ENCODE measurements at regions not wholly inside any gene's neighbourhood (a gene's known extent, or its start where the extent isn't known, plus 50 kb on each side); places are given as distances from the start of the nearest gene placed in this dataset.

GRCh38 chr10:78892338-78893176 is 176.2 kb upstream of the ZMIZ1 start:
- H3K9me3 ChIP-seq (ENCODE audit: low read depth), result no peaks in the 10 kb centered on the region
- no peak overlapping the region for H3K27ac ChIP-seq
- peak in 1 of 2 donors; percentile 11 for DNase-seq (ENCODE audit: low read depth in 1 of 2, low spot score in 1 of 2)
- no peaks in the 10 kb centered on the region for H3K36me3 ChIP-seq
- no peaks in the 10 kb centered on the region for H3K27me3 ChIP-seq
- H3K4me1 ChIP-seq (ENCODE audit: low read depth), result peaks cover 9% of the 10 kb centered on the region
- TF ChIP-seq CTCF (IDR thresholded peaks at IDR 0.05; ENCODE audit: low read depth, low read length), result no peak
- H3K4me3 ChIP-seq, result no peak overlapping the region

- Histone ChIP-seq H3K9me3 (ENCODE audit: low read depth) (no peaks in the 10 kb centered on the region), H3K4me1 (ENCODE audit: low read depth) (peaks cover 9% of the 10 kb centered on the region), H3K36me3 (no peaks in the 10 kb centered on the region), H3K27ac (no peak overlapping the region), H3K4me3 (no peak overlapping the region), H3K27me3 (no peaks in the 10 kb centered on the region)
- DNase-seq (ENCODE audit: low read depth in 1 of 2, low spot score in 1 of 2), result no peak
- TF ChIP-seq CTCF (IDR thresholded peaks at IDR 0.05; ENCODE audit: low read depth, low read length), result no peak
Measured at GRCh38 chr10:78893217-78893616, 175.5 kb upstream of the ZMIZ1 start.

- Histone ChIP-seq H3K27ac (no peak overlapping the region), H3K4me1 (ENCODE audit: low read depth) (peaks cover 9% of the 10 kb centered on the region), H3K9me3 (ENCODE audit: low read depth) (no peaks in the 10 kb centered on the region), H3K4me3 (no peak overlapping the region), H3K36me3 (no peaks in the 10 kb centered on the region), H3K27me3 (no peaks in the 10 kb centered on the region)
- DNase-seq (ENCODE audit: low read depth in 1 of 2, low spot score in 1 of 2), result no peak
- TF ChIP-seq CTCF (IDR thresholded peaks at IDR 0.05; ENCODE audit: low read depth, low read length), result no peak
Measured at GRCh38 chr10:78894089-78894840, 174.5 kb upstream of the ZMIZ1 start.

- peaks cover 9% of the 10 kb centered on the region for H3K4me1 ChIP-seq (ENCODE audit: low read depth)
Measured at GRCh38 chr10:78894841-78895195, 173.9 kb upstream of the ZMIZ1 start.

GRCh38 chr10:78895469-78895868 is 173.3 kb upstream of the ZMIZ1 start:
- no peak for DNase-seq (ENCODE audit: low read depth in 1 of 2, low spot score in 1 of 2)
- Histone ChIP-seq H3K4me1 (ENCODE audit: low read depth) (peaks cover 3% of the 10 kb centered on the region), H3K36me3 (no peaks in the 10 kb centered on the region), H3K9me3 (ENCODE audit: low read depth) (no peaks in the 10 kb centered on the region), H3K27ac (no peak overlapping the region), H3K4me3 (no peak overlapping the region), H3K27me3 (no peaks in the 10 kb centered on the region)
- TF ChIP-seq CTCF (IDR thresholded peaks at IDR 0.05; ENCODE audit: low read depth, low read length), result no peak

More at GRCh38 chr10:78894841-78895195, 173.9 kb upstream of the ZMIZ1 start:
- no peak overlapping the region for H3K4me3 ChIP-seq
- no peaks in the 10 kb centered on the region for H3K27me3 ChIP-seq
- H3K9me3 ChIP-seq (ENCODE audit: low read depth), result no peaks in the 10 kb centered on the region
- H3K27ac ChIP-seq, result no peak overlapping the region
- TF ChIP-seq CTCF (IDR thresholded peaks at IDR 0.05; ENCODE audit: low read depth, low read length), result no peak
- no peak for DNase-seq (ENCODE audit: low read depth in 1 of 2, low spot score in 1 of 2)
- no peaks in the 10 kb centered on the region for H3K36me3 ChIP-seq

All from cardiac muscle cell (in vitro differentiated cells and primary cell).